GM18498 (cell line): ENCODE measurements at regions not wholly inside any gene's neighbourhood (a gene's known extent, or its start where the extent isn't known, plus 50 kb on each side); places are given as distances from the start of the nearest gene placed in this dataset.

ENCODE experiments used
- ATAC-seq: cut with Tn5 transposase; IDR thresholded peaks from one replicate; pipeline ENCODE4 v1.9.1; 2021; ENCODE audit warnings: mild to moderate bottlenecking, moderate library complexity; ENCODE audit not compliant: unreplicated experiment

DNA sequence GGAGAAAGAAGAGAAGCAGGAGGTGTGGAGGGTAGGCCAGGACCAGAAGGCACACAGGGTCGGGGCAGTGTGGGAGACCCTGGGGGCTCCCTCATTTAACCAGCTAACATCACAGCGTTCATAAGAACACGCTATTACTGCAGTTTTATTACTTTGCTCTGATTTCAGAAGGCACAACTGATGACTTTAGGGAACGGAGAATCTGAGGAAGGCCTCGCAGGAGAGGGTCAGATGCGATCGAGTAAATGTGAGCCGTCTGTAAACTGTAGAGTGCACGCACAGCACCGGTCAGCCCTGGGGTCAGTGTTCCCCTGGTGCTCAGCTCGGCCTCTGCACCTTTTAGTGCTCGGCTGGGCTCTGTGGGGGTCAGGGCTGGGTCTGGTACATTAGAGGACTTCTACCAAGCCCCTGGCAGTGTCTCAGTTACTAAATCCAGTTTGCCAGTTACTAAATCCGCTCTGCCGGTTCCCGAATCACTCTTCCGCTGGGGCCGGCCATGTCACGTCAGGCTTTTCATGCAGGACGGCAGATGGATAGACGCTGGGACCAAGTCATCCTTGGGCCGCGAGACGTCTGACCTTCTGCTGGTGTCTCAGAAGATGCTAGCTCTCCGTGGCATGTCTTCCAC lies 325.9 kb downstream of the SEC14L1 start:
- ATAC-seq, result no peak

- no peak for ATAC-seq
Measured at GRCh38 chr17:77467521-77467920, 326.8 kb downstream of the SEC14L1 start.

GRCh38 chr17:77468897-77469296 lies 328.1 kb downstream of the SEC14L1 start:
- ATAC-seq, result no peak

DNA sequence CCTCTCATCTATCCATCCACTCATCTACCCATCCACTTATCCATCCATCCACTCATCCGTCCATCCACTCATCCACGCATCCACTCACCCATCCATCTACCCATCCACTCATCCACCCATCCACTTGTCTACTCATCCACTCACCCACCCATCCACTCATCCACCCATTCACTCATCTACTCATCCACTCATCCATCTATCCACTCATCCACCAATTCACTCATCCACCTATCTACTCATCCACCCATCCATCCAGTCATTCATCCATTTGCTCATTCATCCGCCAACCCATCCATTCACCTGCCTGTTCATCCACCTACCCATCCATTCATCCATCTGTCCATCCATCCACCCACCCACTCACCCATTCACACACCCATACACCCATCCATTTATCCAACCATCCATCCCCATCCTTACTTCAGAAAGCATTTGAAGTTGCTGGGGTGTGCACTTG lies 329.6 kb downstream of the SEC14L1 start:
- ATAC-seq, result no peak

DNA sequence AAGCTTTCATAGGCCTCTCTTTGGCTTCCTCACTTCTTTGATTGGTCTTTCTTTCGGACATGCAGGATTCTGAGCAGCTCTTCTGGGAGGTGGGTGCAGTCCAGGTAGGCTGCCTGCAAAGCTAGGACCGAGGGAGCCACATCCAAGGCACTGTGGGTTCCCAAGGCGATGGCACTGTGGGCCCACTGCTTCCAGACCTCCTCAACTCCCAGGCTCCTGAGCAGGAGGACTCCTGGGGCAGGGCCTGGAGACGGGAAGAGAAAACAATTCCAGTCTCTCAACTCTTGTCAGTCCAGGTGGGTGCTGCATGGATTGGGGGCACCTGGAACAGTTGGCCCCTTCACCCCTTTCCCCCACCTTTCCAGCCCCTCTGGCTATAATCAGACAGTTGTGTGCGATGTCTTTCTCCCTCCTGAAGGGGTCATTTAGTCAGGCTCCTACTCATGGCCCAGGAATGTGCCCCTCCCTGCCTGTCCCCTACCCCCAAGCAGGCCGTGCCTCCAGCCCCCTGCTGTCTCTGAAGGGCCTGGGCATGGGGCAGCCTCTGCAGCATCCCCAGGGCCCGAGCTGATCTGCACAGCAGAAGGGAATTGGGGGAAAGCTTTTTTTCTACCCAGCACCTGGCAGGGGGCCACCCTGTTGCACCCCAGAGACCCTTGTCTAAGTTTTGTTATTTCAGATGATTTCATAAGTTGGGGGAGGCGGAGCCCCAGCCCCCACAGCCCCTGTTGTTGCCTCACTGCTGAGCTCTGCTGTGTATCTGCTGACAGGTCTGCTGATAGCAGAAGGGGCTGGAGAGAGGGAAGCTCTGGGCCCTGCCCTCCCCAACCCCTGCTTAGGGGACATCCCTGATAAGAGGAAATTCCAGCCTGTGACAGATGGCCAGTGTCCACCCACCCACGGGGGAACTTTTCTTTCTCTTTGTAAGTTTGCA lies 330.3 kb downstream of the SEC14L1 start:
- ATAC-seq, result no peak

GRCh38 chr17:77471984-77472461 lies 331.3 kb downstream of the SEC14L1 start:
- ATAC-seq, result no peak

GRCh38 chr17:77472468-77473310 lies 331.9 kb downstream of the SEC14L1 start:
- no peak for ATAC-seq

DNA sequence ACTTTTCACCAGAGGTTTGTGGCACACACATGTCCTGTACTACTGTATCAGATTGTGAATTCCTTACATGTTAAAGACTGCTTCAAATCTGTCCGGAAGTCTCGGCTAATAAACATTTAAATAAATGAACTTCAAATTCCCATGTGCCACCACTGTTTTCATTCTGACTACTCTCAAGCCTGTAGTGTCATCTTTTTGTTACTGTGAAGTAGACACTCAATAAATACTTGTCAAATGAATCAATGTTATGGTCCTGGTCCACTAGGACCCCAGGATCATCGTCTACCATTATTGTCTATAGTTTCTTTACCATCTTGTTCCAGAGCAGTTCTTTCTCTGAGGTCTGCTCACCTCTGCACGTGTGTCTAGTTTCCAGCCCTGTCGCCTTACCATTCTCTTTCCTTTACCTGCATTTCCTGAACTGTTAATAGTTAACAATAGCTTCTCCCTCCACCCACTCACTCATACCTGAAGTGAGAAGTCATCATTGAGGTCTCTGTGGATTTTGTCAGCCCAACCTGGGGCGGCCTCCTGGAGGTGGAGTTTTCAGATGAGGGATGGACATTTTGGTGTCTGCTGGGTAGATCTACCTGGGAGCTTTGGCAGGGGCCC lies 333.0 kb downstream of the SEC14L1 start:
- ATAC-seq, result no peak

GRCh38 chr17:77474292-77474988 lies 333.7 kb downstream of the SEC14L1 start:
- no peak for ATAC-seq

DNA sequence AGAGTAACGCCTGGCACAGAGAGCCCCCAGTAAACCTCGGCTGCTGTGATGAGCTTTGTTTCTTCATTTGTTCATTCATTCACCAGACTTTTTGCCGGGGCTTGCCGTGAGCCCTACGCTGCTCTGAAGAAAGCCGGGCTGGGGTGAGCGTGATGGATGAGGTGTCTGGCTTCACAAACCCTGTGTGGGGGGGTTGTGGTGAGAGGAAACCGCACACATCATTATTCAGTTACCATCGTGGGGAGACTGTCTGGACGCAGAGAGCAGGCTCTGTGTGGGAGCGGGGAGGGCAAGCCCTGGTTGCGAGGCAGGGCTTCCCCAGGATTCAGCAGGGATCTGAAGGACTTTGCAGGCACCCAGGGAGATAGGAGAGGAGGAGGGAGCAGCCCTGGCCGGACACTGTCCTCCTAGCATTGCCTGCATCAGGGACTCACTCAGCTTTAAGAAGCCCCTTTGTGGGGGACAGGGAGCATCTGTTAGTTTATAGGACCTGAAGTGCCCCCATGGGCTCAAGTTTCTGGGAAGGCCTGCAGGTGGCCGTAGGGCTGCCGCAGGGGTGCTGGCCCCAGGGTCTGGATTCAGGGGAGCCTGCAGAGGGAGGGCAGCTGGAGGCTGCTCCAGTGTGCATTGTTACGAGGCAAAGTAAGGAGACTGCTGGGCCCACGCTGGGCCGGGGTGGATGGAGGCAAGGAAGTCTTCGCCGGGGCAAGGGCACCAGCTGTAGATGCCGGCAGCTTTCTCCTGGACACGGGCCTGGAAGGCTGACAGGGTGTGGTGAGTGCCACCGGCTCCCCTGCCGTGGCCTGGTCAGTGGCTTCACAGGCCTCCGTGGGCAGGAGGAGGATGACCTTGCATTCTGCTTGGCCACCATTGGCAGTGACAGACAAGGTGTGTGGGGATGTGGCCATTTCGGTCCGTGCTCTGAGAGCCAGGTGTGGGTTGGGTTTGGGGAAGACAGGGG lies 334.5 kb downstream of the SEC14L1 start:
- ATAC-seq, result no peak

- no peak for ATAC-seq
Measured at GRCh38 chr17:77476006-77476405, 335.2 kb downstream of the SEC14L1 start.

DNA sequence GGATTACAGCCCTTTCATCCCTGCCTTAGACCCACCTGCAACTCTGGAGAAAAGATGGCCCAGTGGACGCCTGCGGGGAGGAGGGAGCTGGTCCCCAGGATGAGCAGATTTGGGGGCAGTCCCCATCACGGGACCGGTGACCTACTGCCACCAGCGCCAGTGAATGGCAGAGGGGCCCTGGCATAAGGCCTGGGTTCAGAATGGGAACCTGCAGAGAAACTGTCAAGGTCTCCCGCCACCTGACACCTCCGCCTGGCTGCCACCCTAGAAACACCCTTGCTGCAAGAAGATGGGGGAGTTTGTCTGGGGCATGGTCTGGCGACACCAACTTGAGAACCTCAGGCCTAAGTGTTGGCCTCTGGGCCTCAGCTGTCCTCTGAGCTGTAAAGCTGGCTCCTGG lies 335.7 kb downstream of the SEC14L1 start:
- ATAC-seq, result no peak

DNA sequence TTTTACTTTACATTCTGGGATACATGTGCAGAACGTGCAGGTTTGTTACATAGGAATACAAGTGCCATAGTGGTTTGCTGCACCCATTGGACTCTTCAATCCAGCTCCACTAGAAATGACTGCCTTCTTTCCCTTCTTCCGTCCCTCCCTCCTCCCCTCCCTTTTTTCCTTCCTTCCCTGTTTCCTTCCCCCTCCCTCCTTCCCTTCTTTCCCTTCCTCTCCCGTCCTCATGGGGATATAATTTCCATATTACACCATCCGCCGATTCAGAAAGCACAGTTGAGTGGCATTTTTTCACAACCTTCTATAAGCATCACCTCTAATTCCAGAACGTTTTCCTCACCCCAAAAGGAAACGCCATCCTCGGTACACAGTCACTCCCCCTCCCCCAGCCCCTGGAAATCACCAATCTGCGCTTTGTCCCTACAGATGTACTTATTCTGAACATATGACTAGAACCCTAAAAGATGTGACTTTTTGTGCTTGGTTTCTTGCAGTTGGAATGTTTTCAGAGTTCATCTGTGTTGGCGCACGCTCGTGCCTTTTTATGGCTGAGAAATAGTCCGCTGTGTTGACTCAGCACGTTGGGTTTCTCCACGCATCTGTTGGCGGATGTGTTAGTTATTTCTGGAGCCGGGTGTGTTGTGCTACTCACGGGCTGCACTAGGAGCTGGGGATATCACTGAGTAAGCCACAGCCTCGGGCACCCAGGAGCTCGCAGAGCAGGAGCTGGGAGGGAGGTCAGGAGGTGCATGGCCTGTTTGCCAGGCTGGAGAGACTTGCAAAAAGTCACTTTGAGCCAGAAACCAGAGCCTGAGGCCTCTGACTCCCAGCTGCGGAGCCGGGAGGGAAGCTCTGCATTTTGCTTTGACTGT lies 336.4 kb downstream of the SEC14L1 start:
- no peak for ATAC-seq

- no peak for ATAC-seq
Measured at GRCh38 chr17:77478281-77478680, 337.5 kb downstream of the SEC14L1 start.

DNA sequence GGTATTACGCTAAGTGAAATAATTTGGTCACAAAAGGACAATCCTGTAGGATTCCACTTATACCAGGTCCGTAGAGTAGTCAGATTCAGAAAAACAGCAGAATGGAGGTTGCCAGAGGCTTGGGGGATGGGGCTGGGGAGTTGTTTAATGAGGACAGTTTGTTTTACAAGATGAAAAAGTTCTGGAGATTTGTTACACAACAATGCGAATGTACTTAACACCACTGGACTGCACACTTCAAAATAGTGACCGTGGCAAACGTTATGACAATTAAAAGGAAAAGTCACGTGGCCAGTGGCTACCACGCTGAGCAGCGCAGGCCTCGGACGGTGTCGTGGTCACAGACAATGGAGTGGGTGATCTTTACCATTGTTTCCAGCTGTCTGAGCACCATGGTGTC lies 338.1 kb downstream of the SEC14L1 start:
- no peak for ATAC-seq

DNA sequence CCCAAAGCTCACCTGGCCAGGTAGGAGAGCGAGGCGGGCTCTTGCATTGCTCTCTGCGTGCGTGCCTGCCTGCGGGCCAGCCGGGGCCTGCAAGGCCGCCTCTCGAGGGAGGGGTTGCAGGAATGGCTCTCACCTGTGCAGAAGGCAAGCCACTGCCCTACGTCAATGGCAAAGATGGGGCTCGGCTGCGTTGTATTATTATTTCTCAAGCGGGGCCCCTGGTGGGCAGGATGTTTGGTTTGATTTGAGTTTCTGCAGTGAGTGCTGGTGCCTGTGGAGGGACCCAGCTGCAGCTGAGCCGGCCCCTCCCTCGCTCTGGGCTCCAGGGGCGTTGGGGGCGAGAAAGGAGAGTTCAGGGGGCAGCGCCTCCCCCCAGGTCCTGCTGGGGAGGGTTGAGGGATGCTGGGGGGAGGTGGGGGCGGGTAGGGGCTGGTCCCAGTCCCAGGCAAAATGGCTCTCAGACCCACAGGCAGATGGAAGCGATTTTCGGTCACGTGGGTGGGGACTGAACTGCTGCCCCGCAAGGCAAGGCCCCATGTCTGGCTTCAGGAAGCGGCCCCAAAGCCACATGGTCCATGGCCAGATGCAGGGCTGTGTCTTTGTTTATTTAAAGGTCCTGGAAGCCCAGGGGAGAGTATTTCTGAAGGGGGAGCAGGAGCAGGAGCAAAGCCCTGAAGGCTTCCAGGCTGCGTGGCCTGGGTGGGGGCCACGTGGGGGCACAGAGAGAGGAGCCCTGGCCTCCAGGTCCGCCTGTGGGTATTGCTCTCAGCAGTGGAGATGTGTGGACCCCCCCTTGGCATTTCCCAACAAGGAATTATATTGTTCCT lies 338.8 kb downstream of the SEC14L1 start:
- no peak for ATAC-seq

- no peak for ATAC-seq
Measured at GRCh38 chr17:77480199-77480508, 339.4 kb downstream of the SEC14L1 start.
